Right lobe of liver (tissue), 4 donors: ENCODE measurements at regions not wholly inside any gene's neighbourhood (a gene's known extent, or its start where the extent isn't known, plus 50 kb on each side); places are given as distances from the start of the nearest gene placed in this dataset.

Experiments
- CTCF ChIP-seq, 4 donors: fragments of 200-600 bp in 3 of 4; fragments of 450-650 bp in 1 of 4; IDR thresholded peaks; one replicate each; pipeline versions ENCODE4 v1.5.1 to v1.8.0; 2016 to 2022; ENCODE audit warnings: antibody characterized with exemption in 4 of 4, mild to moderate bottlenecking in 2 of 4
- POLR2A ChIP-seq: fragments of 450-650 bp; IDR thresholded peaks from one replicate; pipeline ENCODE4 v1.6.1; 2017; ENCODE audit warnings: antibody characterized with exemption, mild to moderate bottlenecking
- donor health status: DM: no; HTN: no; CAD: no.
- donor health status: DM: no; HTN: no; CAD: no.
- donor health status: DM: no; HTN: yes; CAD: no.

GRCh38 chr5:40306869-40307487 is 372.7 kb upstream of the PTGER4 start:
- TF ChIP-seq CTCF (IDR thresholded peaks at IDR 0.05), result no peak
- TF ChIP-seq POLR2A, result no peak
